ENCODE measurements at regions not wholly inside any gene's neighbourhood (a gene's known extent, or its start where the extent isn't known, plus 50 kb on each side); places are given as distances from the start of the nearest gene placed in this dataset.

GRCh38 chr9:75246949-75247348 lies 158.6 kb downstream of the OSTF1 start:
- no peak for TF ChIP-seq CTCF (IDR thresholded peaks at IDR 0.05)
- no peak for TF ChIP-seq POLR2A (IDR thresholded peaks at IDR 0.05)

All from stomach (tissue), 4 donors.